ENCODE measurements at regions not wholly inside any gene's neighbourhood (a gene's known extent, or its start where the extent isn't known, plus 50 kb on each side); places are given as distances from the start of the nearest gene placed in this dataset.
A peak's percentile ranks its signal among the peaks of the same experiment; 100 is the strongest.

DNA sequence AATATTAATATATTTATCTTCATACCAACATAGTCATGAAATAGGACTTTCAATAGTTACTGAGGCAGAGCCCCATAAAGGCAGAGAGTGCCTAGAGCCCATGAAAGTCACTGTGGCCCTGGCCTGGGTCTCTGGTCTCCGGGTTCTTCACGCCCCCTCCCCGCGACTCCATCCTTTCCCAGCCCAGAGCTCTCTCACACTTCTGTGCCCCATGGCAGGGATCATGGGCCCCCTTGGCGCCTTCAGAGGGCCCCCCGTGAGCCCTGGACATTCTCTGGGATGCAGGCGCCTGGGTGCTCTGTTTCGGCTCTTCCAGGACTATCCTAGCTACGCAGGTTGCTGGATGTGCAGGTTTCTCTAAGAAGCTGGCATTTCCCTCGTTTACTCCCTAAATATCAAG, 228.4 kb downstream of the TEX29 start:
- DNase-seq: no peak
- H3K27ac ChIP-seq: peak overlapping the region in 2 of 3 donors; percentile 30 to 77
- WGBS (ENCODE audit: insufficient coverage, low coverage, low lambda C conversion rate, missing lambda C conversion rate): 79% methylated on average over 5 of the region's 10 CpGs
- no peaks in the 10 kb centered on the region for H3K36me3 ChIP-seq
- ATAC-seq: no peak
- H3K27me3 ChIP-seq: no peaks in the 10 kb centered on the region
- H3K4me3 ChIP-seq: no peak overlapping the region
- no peak for TF ChIP-seq POLR2A (IDR thresholded peaks at IDR 0.05)
- TF ChIP-seq, protein P1, sequence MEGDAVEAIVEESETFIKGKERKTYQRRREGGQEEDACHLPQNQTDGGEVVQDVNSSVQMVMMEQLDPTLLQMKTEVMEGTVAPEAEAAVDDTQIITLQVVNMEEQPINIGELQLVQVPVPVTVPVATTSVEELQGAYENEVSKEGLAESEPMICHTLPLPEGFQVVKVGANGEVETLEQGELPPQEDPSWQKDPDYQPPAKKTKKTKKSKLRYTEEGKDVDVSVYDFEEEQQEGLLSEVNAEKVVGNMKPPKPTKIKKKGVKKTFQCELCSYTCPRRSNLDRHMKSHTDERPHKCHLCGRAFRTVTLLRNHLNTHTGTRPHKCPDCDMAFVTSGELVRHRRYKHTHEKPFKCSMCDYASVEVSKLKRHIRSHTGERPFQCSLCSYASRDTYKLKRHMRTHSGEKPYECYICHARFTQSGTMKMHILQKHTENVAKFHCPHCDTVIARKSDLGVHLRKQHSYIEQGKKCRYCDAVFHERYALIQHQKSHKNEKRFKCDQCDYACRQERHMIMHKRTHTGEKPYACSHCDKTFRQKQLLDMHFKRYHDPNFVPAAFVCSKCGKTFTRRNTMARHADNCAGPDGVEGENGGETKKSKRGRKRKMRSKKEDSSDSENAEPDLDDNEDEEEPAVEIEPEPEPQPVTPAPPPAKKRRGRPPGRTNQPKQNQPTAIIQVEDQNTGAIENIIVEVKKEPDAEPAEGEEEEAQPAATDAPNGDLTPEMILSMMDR (IDR thresholded peaks at IDR 0.05): no peak
- H3K9me3 ChIP-seq: no peaks in the 10 kb centered on the region
- peaks cover 0 to 37% (median 17%) of the 10 kb centered on the region in 4 donors for H3K4me1 ChIP-seq
- intact Hi-C loops (cut with DNase I): no loop called here

DNA sequence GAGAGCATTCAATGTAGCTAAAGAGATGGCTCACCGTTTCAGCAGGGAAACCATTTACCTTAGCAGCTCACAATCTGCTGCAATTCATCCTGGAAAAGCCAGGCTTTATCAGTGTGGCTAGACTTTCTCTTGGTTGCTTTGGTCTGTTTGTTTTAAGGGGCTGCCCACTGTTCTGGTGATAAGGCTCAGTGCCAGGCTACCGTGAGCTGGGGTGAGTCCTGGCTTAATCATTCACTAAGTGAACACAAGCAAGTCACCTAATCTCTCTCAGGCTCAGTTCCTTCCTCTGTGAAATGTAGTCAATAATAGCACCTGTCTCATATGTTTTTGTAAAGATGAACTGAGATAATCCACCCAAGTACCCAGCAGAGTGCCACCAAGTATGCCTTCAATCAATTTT, 229.0 kb downstream of the TEX29 start:
- no peaks in the 10 kb centered on the region for H3K9me3 ChIP-seq
- ATAC-seq (peak; percentile 76 to 85 (median 80)), DNase-seq (peak in 1 of 3 donors; percentile 79)
- H3K36me3 ChIP-seq: no peaks in the 10 kb centered on the region
- intact Hi-C loops (cut with DNase I): no loop called here
- H3K4me3 ChIP-seq: no peak overlapping the region
- TF ChIP-seq, protein P1 (IDR thresholded peaks at IDR 0.05): no peak
- no peak for TF ChIP-seq POLR2A (IDR thresholded peaks at IDR 0.05)
- peaks cover 0 to 37% (median 17%) of the 10 kb centered on the region in 4 donors for H3K4me1 ChIP-seq
- 6% methylated on average over 2 of the region's 2 CpGs for WGBS (ENCODE audit: insufficient coverage, low coverage, low lambda C conversion rate, missing lambda C conversion rate)
- no peaks in the 10 kb centered on the region for H3K27me3 ChIP-seq
- peak overlapping the region in 2 of 3 donors; percentile 30 to 77 for H3K27ac ChIP-seq

DNA sequence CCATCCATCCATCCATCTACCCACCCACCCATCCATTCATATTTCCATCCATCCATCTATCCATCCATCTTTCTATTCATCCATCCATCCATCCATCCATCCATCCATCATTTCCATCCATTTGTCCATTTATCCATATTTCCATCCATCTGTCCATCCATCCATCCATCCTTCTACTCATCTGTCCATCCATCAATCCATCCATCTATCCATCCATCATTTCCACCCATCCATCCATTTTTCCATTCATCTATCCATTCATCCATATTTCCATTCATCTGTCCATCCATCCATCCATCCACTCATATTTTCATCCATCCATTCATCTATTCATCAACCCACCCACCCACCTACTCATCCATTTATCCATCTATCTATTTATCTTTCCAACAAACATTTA, 229.6 kb downstream of the TEX29 start:
- TF ChIP-seq POLR2A (IDR thresholded peaks at IDR 0.05): no peak
- TF ChIP-seq, protein P1 (IDR thresholded peaks at IDR 0.05): no peak
- no peak for ATAC-seq
- DNase-seq: no peak
- peaks cover 0 to 37% (median 17%) of the 10 kb centered on the region in 4 donors for H3K4me1 ChIP-seq
- peak overlapping the region in 1 of 3 donors; percentile 77 for H3K27ac ChIP-seq
- intact Hi-C loops (cut with DNase I): no loop called here
- H3K36me3 ChIP-seq: no peaks in the 10 kb centered on the region
- H3K9me3 ChIP-seq: no peaks in the 10 kb centered on the region
- H3K27me3 ChIP-seq: no peaks in the 10 kb centered on the region
- no peak overlapping the region for H3K4me3 ChIP-seq

DNA sequence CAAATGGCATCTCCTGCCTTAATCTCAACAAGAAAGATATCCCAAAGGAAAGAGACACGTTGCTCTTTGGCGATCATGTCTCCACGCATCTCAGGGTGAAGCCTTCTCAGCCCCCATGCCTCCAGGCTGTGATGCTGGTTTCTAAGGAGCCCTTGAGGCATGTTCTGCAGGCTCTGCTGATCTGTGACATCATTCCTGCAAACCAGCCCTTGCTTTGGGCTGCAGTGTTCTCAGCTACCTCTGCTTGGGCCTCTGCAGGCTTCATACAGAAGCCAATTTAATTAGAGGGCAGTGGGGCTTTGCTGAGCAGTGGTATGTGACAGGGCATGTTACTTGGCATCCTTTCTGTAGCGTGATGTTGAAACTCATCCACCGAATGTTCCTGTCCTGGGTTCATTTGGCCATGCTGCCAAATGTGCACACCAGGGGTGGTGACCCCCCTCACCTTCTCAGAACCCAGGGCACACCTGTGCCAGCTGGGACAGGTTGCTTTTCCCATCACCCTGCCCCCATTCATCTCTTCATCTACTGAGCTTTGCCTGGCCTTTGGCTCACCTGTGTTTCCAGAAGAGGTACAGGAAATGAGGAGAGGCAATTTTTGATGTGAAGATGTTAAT, 230.9 kb downstream of the TEX29 start:
- WGBS (ENCODE audit: insufficient coverage, low coverage, low lambda C conversion rate, missing lambda C conversion rate): 65% methylated on average over 3 of the region's 5 CpGs
- H3K4me3 ChIP-seq: no peak overlapping the region
- intact Hi-C loops (cut with DNase I): no loop called here
- no peaks in the 10 kb centered on the region for H3K36me3 ChIP-seq
- H3K9me3 ChIP-seq: no peaks in the 10 kb centered on the region
- H3K27me3 ChIP-seq: no peaks in the 10 kb centered on the region
- DNase-seq (peak; percentile 47 to 93 (median 84)), ATAC-seq (peak; percentile 74 to 89 (median 86))
- TF ChIP-seq POLR2A (IDR thresholded peaks at IDR 0.05): no peak
- TF ChIP-seq, protein P1 (IDR thresholded peaks at IDR 0.05): no peak
- H3K27ac ChIP-seq: peak overlapping the region in 1 of 3 donors; percentile 58
- H3K4me1 ChIP-seq: peaks cover 0 to 37% (median 17%) of the 10 kb centered on the region in 4 donors
